ENCODE measurements at regions not wholly inside any gene's neighbourhood (a gene's known extent, or its start where the extent isn't known, plus 50 kb on each side); places are given as distances from the start of the nearest gene placed in this dataset.

- no peaks in the 10 kb centered on the region for H3K79me1 ChIP-seq (ENCODE audit: low read depth, low read length)
- H2BK12ac ChIP-seq (ENCODE audit: low read depth, low read length): no peak overlapping the region
- no peak overlapping the region for H3K4me2 ChIP-seq (ENCODE audit: insufficient read depth in 1 of 2, low read depth in 2 of 2, low read length in 2 of 2)
- no peak overlapping the region for H3K9ac ChIP-seq (replicated peaks in 1 of 4; ENCODE audit: extremely low read depth in 1 of 4, low read depth in 3 of 4, low read length in 3 of 4)
- H3K23me2 ChIP-seq (ENCODE audit: low read depth, low read length): no peaks in the 10 kb centered on the region
- DNase-seq (ENCODE audit: low read depth in 1 of 2, low spot score in 2 of 2) (no peak), FAIRE-seq (no peak)
- H3K18ac ChIP-seq (ENCODE audit: extremely low read depth, low read length): no peak overlapping the region
- H2BK5ac ChIP-seq (ENCODE audit: low read depth, low read length): no peak overlapping the region
- H3K4ac ChIP-seq (replicated peaks; ENCODE audit: insufficient read length, low read depth, low read length): no peak overlapping the region
- no peak overlapping the region for H4K8ac ChIP-seq (ENCODE audit: extremely low read depth, insufficient read depth, low read length)
- no peak overlapping the region for H2AK5ac ChIP-seq (ENCODE audit: low read depth, low read length)
- H3K36me3 ChIP-seq (ENCODE audit: control insufficient read depth in 2 of 4, insufficient read depth in 4 of 4, low read length in 3 of 4): no peaks in the 10 kb centered on the region
- WGBS, 2 experiments (ENCODE audit: extremely low coverage in 1 of 2, insufficient coverage in 1 of 2, insufficient read length in 1 of 2, insufficient replicate concordance in 2 of 2, low coverage in 1 of 2, low lambda C conversion rate in 2 of 2, missing lambda C conversion rate in 1 of 2): 89% methylated on average over 1 of the region's 1 CpG; no CpG with 5 or more reads in 1 of the 2 experiments
- no peaks in the 10 kb centered on the region for H3K27me3 ChIP-seq (replicated peaks in 1 of 4; ENCODE audit: control insufficient read depth in 3 of 4, extremely low read depth in 1 of 4, insufficient read depth in 3 of 4, low read length in 3 of 4)
- H2BK15ac ChIP-seq (ENCODE audit: low read length): no peak overlapping the region
- no peak overlapping the region for H4K91ac ChIP-seq (replicated peaks; ENCODE audit: insufficient read length, low read length)
- peaks cover 0 to 8% (median 0%) of the 10 kb centered on the region in 4 experiments; a peak in 1 of 7 replicates for H3K4me1 ChIP-seq (replicated peaks in 1 of 4; ENCODE audit: control insufficient read depth in 3 of 4, insufficient read depth in 4 of 4, low read length in 3 of 4)
- no peak overlapping the region for H4K5ac ChIP-seq (ENCODE audit: insufficient read length, low read depth, low read length)
- H4K20me1 ChIP-seq (replicated peaks in 1 of 2; ENCODE audit: control insufficient read depth in 1 of 2, insufficient read depth in 2 of 2, low read length in 2 of 2): no peaks in the 10 kb centered on the region
- H2BK20ac ChIP-seq (ENCODE audit: low read length): no peak overlapping the region
- H2BK120ac ChIP-seq (replicated peaks; ENCODE audit: low read depth, low read length): no peak overlapping the region
- no peaks in the 10 kb centered on the region for H3K79me2 ChIP-seq (ENCODE audit: control insufficient read depth in 1 of 2, insufficient read depth in 2 of 2, low read length in 2 of 2)
- ChIA-PET CTCF (ENCODE audit: partially characterized antibody) (interaction anchor here (0.9 to 4.7 kb wide), 20 partner anchors 10 to 505 kb away, joined by 3 to 47 read pairs (median 4); partner anchors contain the start of gene RASGEF1B), POLR2A (ENCODE audit: partially characterized antibody) (no interaction called here)
- H3K4me3 ChIP-seq (ENCODE audit: extremely low read depth in 1 of 4, insufficient read depth in 2 of 4, low read depth in 3 of 4, low read length in 4 of 4): no peak overlapping the region
- no peak overlapping the region for H3K27ac ChIP-seq (ENCODE audit: low read depth, low read length)
- no peak overlapping the region for H3K56ac ChIP-seq (replicated peaks; ENCODE audit: insufficient read length, low read depth, low read length)
- H3K9me3 ChIP-seq (ENCODE audit: insufficient read depth in 2 of 2, low read depth in 1 of 2, low read length in 1 of 2): no peaks in the 10 kb centered on the region
- H2AFZ ChIP-seq (ENCODE audit: low read length): no peak overlapping the region
- H3K14ac ChIP-seq (ENCODE audit: insufficient read length): no peak overlapping the region
- H3K23ac ChIP-seq (ENCODE audit: insufficient read length): no peak overlapping the region
- no peak for TF ChIP-seq SRF (IDR thresholded peaks at IDR 0.05; ENCODE audit: low read depth, low read length)
- TF ChIP-seq RXRA (IDR thresholded peaks at IDR 0.05; ENCODE audit: insufficient read depth, low read depth, low read length): no peak
- TF ChIP-seq GABPA (IDR thresholded peaks at IDR 0.05; ENCODE audit: borderline replicate concordance, insufficient read depth, low read length): no peak
- TF ChIP-seq NANOG (IDR thresholded peaks at IDR 0.05; ENCODE audit: insufficient read depth, low read depth, low read length, poor library complexity, severe bottlenecking): no peak
- no peak for TF ChIP-seq YY1 (IDR thresholded peaks at IDR 0.05; ENCODE audit: low read depth, low read length)
Observed at GRCh38 chr4:81687471-81687870, 215.8 kb upstream of the RASGEF1B start.

Data from H1 (cell line).